ENCODE measurements at regions not wholly inside any gene's neighbourhood (a gene's known extent, or its start where the extent isn't known, plus 50 kb on each side); places are given as distances from the start of the nearest gene placed in this dataset.

DNA sequence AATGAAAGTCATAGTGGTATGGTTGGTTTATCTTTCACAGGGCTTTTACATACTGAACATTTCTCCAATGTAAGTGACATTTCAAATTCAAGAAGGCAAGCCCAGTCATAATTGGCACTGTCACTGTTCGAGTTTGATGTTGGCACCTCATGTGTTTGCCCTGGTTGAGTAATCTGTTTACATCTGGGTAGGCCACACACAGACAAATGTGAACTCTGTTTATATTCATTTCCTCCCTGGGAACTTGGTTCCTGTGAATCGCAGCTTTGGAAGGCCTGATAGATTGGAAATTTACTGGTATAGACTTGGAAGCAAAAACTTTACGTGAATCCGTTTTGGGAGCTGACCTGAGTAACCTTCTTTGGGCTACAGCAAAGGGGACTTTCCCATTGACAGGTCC lies 395.2 kb upstream of the AZI2 start:
- no peak overlapping the region for H3K4me2 ChIP-seq (ENCODE audit: extremely low read depth, insufficient read depth, low read length)
- H4K20me1 ChIP-seq (ENCODE audit: control insufficient read depth, extremely low read depth, insufficient read depth, low read length): no peaks in the 10 kb centered on the region
- no peak overlapping the region for H2AFZ ChIP-seq (ENCODE audit: low read length)
- no peak for TF ChIP-seq EZH2 (IDR thresholded peaks at IDR 0.05; ENCODE audit: low read length, missing control alignments)
- TF ChIP-seq, protein P1, sequence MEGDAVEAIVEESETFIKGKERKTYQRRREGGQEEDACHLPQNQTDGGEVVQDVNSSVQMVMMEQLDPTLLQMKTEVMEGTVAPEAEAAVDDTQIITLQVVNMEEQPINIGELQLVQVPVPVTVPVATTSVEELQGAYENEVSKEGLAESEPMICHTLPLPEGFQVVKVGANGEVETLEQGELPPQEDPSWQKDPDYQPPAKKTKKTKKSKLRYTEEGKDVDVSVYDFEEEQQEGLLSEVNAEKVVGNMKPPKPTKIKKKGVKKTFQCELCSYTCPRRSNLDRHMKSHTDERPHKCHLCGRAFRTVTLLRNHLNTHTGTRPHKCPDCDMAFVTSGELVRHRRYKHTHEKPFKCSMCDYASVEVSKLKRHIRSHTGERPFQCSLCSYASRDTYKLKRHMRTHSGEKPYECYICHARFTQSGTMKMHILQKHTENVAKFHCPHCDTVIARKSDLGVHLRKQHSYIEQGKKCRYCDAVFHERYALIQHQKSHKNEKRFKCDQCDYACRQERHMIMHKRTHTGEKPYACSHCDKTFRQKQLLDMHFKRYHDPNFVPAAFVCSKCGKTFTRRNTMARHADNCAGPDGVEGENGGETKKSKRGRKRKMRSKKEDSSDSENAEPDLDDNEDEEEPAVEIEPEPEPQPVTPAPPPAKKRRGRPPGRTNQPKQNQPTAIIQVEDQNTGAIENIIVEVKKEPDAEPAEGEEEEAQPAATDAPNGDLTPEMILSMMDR (conservative IDR thresholded peaks at IDR 0.05 in 1 of 2, IDR thresholded peaks at IDR 0.05 in 1 of 2; ENCODE audit: low read depth in 1 of 2, low read length in 2 of 2): no peak
- no peak overlapping the region for H3K27ac ChIP-seq (ENCODE audit: insufficient read depth, low read length)
- no peak overlapping the region for H3K9ac ChIP-seq (ENCODE audit: insufficient read depth, low read length)
- H3K27me3 ChIP-seq (ENCODE audit: control insufficient read depth, insufficient read depth, low read length): no peaks in the 10 kb centered on the region
- DNase-seq (ENCODE audit: low read depth in 2 of 2): peak in 1 of 2 donors; percentile 2
- H3K36me3 ChIP-seq (ENCODE audit: control insufficient read depth, insufficient read depth, low read length): no peaks in the 10 kb centered on the region
- no peaks in the 10 kb centered on the region for H3K9me3 ChIP-seq (ENCODE audit: control insufficient read depth, insufficient read depth, low read depth, low read length)
- no peaks in the 10 kb centered on the region for H3K4me1 ChIP-seq (ENCODE audit: control insufficient read depth, extremely low read depth, insufficient read depth, low read length)
- H3K4me3 ChIP-seq (replicated peaks in 1 of 4; ENCODE audit: control extremely low read depth in 1 of 4, insufficient read depth in 1 of 4, low read depth in 3 of 4, low read length in 4 of 4): no peak overlapping the region
- H3K79me2 ChIP-seq (ENCODE audit: control insufficient read depth, insufficient read depth, low read length): no peaks in the 10 kb centered on the region

GRCh38 chr3:28745436-28745835 lies 396.8 kb upstream of the AZI2 start:
- Histone ChIP-seq H3K27ac (ENCODE audit: insufficient read depth, low read length) (no peak overlapping the region), H3K9ac (ENCODE audit: insufficient read depth, low read length) (no peak overlapping the region), H2AFZ (ENCODE audit: low read length) (no peak overlapping the region), H3K27me3 (ENCODE audit: control insufficient read depth, insufficient read depth, low read length) (no peaks in the 10 kb centered on the region), H4K20me1 (ENCODE audit: control insufficient read depth, extremely low read depth, insufficient read depth, low read length) (no peaks in the 10 kb centered on the region), H3K79me2 (ENCODE audit: control insufficient read depth, insufficient read depth, low read length) (no peaks in the 10 kb centered on the region), H3K4me3 (replicated peaks in 1 of 4; ENCODE audit: control extremely low read depth in 1 of 4, insufficient read depth in 1 of 4, low read depth in 3 of 4, low read length in 4 of 4) (no peak overlapping the region), H3K4me1 (ENCODE audit: control insufficient read depth, extremely low read depth, insufficient read depth, low read length) (no peaks in the 10 kb centered on the region), H3K4me2 (ENCODE audit: extremely low read depth, insufficient read depth, low read length) (no peak overlapping the region), H3K36me3 (ENCODE audit: control insufficient read depth, insufficient read depth, low read length) (no peaks in the 10 kb centered on the region), H3K9me3 (ENCODE audit: control insufficient read depth, insufficient read depth, low read depth, low read length) (no peaks in the 10 kb centered on the region)
- TF ChIP-seq, protein P1 (conservative IDR thresholded peaks at IDR 0.05 in 1 of 2, IDR thresholded peaks at IDR 0.05 in 1 of 2; ENCODE audit: low read depth in 1 of 2, low read length in 2 of 2): no peak
- TF ChIP-seq EZH2 (IDR thresholded peaks at IDR 0.05; ENCODE audit: low read length, missing control alignments): no peak
- DNase-seq (ENCODE audit: low read depth in 2 of 2): peak; percentile 2 to 34

- DNase-seq (ENCODE audit: low read depth in 2 of 2): peak; percentile 2 to 10
- H3K9me3 ChIP-seq (ENCODE audit: control insufficient read depth, insufficient read depth, low read depth, low read length): no peaks in the 10 kb centered on the region
- TF ChIP-seq, protein P1 (conservative IDR thresholded peaks at IDR 0.05 in 1 of 2, IDR thresholded peaks at IDR 0.05 in 1 of 2; ENCODE audit: low read depth in 1 of 2, low read length in 2 of 2): no peak
- TF ChIP-seq EZH2 (IDR thresholded peaks at IDR 0.05; ENCODE audit: low read length, missing control alignments): no peak
- no peak overlapping the region for H3K27ac ChIP-seq (ENCODE audit: insufficient read depth, low read length)
- no peaks in the 10 kb centered on the region for H3K79me2 ChIP-seq (ENCODE audit: control insufficient read depth, insufficient read depth, low read length)
- H3K36me3 ChIP-seq (ENCODE audit: control insufficient read depth, insufficient read depth, low read length): no peaks in the 10 kb centered on the region
- no peaks in the 10 kb centered on the region for H3K27me3 ChIP-seq (ENCODE audit: control insufficient read depth, insufficient read depth, low read length)
- no peaks in the 10 kb centered on the region for H4K20me1 ChIP-seq (ENCODE audit: control insufficient read depth, extremely low read depth, insufficient read depth, low read length)
- no peak overlapping the region for H3K4me2 ChIP-seq (ENCODE audit: extremely low read depth, insufficient read depth, low read length)
- no peak overlapping the region for H2AFZ ChIP-seq (ENCODE audit: low read length)
- no peak overlapping the region for H3K4me3 ChIP-seq (replicated peaks in 1 of 4; ENCODE audit: control extremely low read depth in 1 of 4, insufficient read depth in 1 of 4, low read depth in 3 of 4, low read length in 4 of 4)
- H3K4me1 ChIP-seq (ENCODE audit: control insufficient read depth, extremely low read depth, insufficient read depth, low read length): no peaks in the 10 kb centered on the region
- no peak overlapping the region for H3K9ac ChIP-seq (ENCODE audit: insufficient read depth, low read length)
Observed at GRCh38 chr3:28745916-28746617, 397.4 kb upstream of the AZI2 start.

All from fibroblast of lung (primary cell).